AG04450 (cell line): ENCODE measurements at regions not wholly inside any gene's neighbourhood (a gene's known extent, or its start where the extent isn't known, plus 50 kb on each side); places are given as distances from the start of the nearest gene placed in this dataset.

Source experiments
- CTCF ChIA-PET: fragments of 300-600, 350-600 bp; formaldehyde crosslinking; extraction: SDS; loops from one replicate; lab custom pipeline; 2022; ENCODE audit warnings: antibody characterized with exemption, inconsistent platforms; lab: Charles Lee
- POLR2A ChIA-PET: fragments of 350-600 bp; formaldehyde crosslinking; extraction: SDS; loops from one replicate; lab custom pipeline; 2021; ENCODE audit warnings: antibody characterized with exemption, inconsistent platforms; lab: Yijun Ruan, JAX
- DNase-seq: peaks from one replicate; pipeline ENCODE4 v3.0.0-alpha.2; 2011; ENCODE audit warnings: low read depth, low spot score
- H3K27ac ChIP-seq: one replicate; pipeline ENCODE4 v1.5.1; 2012; ENCODE audit warnings: low read depth, low read length, control low read depth
- H3K27me3 ChIP-seq: one replicate; pipeline ENCODE4 v1.6.0; 2012; ENCODE audit warnings: low read length; ENCODE audit not compliant: control insufficient read depth, insufficient read depth
- H3K4me3 ChIP-seq: 2 replicates; pipeline ENCODE4 v1.5.1; 2011; ENCODE audit warnings: mild to moderate bottlenecking, low read depth, low read length, control low read depth
- H3K9me3 ChIP-seq: 2 replicates; pipeline ENCODE4 v1.5.1; 2012; ENCODE audit warnings: low read length; ENCODE audit not compliant: control insufficient read depth, insufficient read depth
- TF ChIP-seq, protein P1 (sequence below): IDR thresholded peaks from 2 replicates; pipeline ENCODE4 v1.5.1; 2011; ENCODE audit warnings: low read depth, low read length, control low read depth, inconsistent platforms

DNA sequence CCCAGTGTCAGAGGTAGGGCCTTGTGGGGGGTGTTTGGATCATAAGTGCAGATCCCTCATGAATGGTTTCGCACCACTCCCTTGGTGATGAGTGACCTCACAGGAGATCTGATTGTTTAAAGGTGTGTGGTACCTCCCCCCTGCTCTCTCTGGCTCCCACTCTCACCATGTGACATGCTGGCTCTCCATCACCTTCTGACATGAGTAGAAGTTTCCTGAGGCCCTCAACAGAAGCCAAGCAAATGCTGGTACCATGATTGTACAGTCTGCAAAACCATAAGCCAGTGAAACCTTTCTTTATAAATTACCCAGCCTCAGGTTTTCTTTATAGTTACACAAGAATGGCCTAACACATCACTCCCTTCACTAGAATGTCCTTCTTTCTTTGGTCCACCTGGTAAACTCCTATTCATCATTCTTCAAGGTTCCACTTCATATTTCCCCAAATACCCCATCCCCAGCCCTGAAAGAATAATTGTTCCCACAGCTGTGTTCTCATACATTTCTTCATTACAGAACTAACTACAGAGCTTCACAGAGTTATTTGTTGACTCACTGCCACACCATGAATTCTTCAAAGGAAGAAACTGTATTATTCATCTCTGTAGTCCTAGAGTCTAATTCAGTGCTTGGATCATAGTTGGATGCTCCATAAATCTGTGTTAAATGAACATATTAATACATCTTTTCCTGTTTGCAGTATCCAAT lies 81.2 kb upstream of the STK17B start:
- TF ChIP-seq, protein P1, sequence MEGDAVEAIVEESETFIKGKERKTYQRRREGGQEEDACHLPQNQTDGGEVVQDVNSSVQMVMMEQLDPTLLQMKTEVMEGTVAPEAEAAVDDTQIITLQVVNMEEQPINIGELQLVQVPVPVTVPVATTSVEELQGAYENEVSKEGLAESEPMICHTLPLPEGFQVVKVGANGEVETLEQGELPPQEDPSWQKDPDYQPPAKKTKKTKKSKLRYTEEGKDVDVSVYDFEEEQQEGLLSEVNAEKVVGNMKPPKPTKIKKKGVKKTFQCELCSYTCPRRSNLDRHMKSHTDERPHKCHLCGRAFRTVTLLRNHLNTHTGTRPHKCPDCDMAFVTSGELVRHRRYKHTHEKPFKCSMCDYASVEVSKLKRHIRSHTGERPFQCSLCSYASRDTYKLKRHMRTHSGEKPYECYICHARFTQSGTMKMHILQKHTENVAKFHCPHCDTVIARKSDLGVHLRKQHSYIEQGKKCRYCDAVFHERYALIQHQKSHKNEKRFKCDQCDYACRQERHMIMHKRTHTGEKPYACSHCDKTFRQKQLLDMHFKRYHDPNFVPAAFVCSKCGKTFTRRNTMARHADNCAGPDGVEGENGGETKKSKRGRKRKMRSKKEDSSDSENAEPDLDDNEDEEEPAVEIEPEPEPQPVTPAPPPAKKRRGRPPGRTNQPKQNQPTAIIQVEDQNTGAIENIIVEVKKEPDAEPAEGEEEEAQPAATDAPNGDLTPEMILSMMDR, result no peak
- Histone ChIP-seq H3K4me3 (no peak overlapping the region), H3K27ac (no peak overlapping the region), H3K9me3 (no peaks in the 10 kb centered on the region), H3K27me3 (no peaks in the 10 kb centered on the region)
- CTCF ChIA-PET, result no interaction called here
- DNase-seq, result no peak
- POLR2A ChIA-PET, result interaction anchor here (1.0 kb wide), 1 partner anchor 82 kb away, joined by 4 read pairs; no protein-coding TSS in a partner anchor

DNA sequence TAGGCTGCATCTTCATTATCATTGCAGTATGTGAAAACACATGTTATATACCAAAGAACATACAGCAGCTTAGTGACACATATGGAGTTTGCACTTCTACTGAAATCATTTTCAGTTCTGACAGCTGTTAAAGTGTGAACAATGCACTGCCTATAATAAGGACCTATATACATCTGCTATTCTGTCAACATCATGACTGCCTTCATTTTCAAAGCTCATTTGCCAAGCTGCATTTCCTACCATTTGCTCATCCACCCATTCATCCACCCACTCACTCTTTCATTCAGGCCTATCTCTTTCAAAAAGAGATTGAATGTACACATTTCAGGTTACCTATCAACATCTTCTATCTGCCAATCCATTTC lies 81.7 kb upstream of the STK17B start:
- no peaks in the 10 kb centered on the region for H3K27me3 ChIP-seq
- TF ChIP-seq, protein P1, result no peak
- DNase-seq, result no peak
- no peak overlapping the region for H3K4me3 ChIP-seq
- H3K27ac ChIP-seq, result no peak overlapping the region
- ChIA-PET CTCF (no interaction called here), POLR2A (interaction anchor here (1.0 kb wide), 1 partner anchor 83 kb away, joined by 4 read pairs; no protein-coding TSS in a partner anchor)
- no peaks in the 10 kb centered on the region for H3K9me3 ChIP-seq

DNA sequence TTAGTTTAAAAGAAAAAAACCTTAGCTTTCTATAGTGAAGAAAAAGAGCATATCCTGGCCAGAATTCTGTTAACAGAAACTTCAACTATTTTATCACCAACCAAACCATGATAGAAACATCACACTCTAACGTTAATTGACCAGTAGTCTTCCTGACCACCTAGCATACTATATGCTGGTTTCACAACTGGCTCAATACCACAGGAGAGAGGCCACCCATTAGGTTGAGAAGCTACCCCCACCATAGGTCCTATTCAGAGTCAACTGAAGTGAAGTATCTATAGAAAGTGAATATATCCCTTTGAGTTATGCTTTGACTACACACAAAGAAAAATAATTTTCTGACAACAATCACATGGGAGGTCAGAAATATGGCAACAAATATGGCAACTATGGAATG lies 85.2 kb upstream of the STK17B start:
- Histone ChIP-seq H3K9me3 (no peaks in the 10 kb centered on the region), H3K27ac (no peak overlapping the region), H3K27me3 (no peaks in the 10 kb centered on the region), H3K4me3 (no peak overlapping the region)
- DNase-seq, result no peak
- TF ChIP-seq, protein P1, result no peak
- ChIA-PET POLR2A (no interaction called here), CTCF (interaction anchor here (1.0 kb wide), 1 partner anchor 189 kb away, joined by 3 read pairs; no protein-coding TSS in a partner anchor)

DNA sequence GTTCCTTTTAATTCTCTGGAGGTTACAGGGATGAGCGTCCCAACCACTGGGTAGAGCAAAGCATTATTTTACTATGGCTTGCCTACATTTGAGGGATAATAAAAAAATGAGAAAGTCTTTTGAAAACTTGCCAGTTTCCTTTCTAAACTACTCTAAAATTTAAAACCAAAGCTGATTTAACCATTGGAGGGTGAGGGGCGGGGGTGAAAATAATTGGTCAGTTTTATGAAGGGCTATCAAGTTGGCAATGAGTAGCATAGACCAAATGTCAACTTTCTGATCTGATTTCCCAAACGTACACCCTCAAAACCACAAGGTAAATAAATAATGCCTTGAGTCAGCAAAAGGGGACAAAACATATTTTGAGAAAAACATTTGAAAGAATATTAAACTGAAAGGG lies 85.7 kb upstream of the STK17B start:
- CTCF ChIA-PET, result interaction anchor here (0.6 to 1.0 kb wide), 2 partner anchors 19 to 190 kb away, joined by 3 read pairs; no protein-coding TSS in a partner anchor
- POLR2A ChIA-PET, result no interaction called here
- TF ChIP-seq, protein P1, result no peak
- H3K9me3 ChIP-seq, result no peaks in the 10 kb centered on the region
- H3K27ac ChIP-seq, result no peak overlapping the region
- no peak overlapping the region for H3K4me3 ChIP-seq
- no peaks in the 10 kb centered on the region for H3K27me3 ChIP-seq
- no peak for DNase-seq

DNA sequence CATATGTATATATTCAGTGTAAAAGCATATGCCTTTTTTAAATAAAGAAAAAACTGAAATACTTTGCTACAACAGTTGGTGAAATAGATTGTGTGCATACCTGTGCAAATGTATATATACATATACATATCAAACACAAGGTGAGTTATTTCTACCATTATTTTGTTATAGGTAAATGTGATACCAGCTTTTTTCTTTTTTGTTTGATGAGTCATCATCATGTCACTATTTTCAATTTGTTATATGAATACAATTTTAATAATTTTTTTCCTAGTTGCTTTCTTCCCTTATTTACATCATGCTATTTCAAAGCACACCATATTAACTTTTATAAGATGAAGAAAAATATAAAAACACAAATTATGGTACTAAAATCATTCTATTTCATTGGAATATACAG lies 87.0 kb upstream of the STK17B start:
- no peak for DNase-seq
- H3K4me3 ChIP-seq, result no peak overlapping the region
- POLR2A ChIA-PET, result no interaction called here
- H3K27ac ChIP-seq, result no peak overlapping the region
- CTCF ChIA-PET, result interaction anchor here (0.7 kb wide), 1 partner anchor 19 kb away, joined by 3 read pairs; no protein-coding TSS in a partner anchor
- no peaks in the 10 kb centered on the region for H3K9me3 ChIP-seq
- H3K27me3 ChIP-seq, result no peaks in the 10 kb centered on the region
- TF ChIP-seq, protein P1, result no peak
